ENCODE measurements at regions not wholly inside any gene's neighbourhood (a gene's known extent, or its start where the extent isn't known, plus 50 kb on each side); places are given as distances from the start of the nearest gene placed in this dataset.
"Not testable (repeated sequence)": the region's sequence is repeated elsewhere in the genome, so short reads cannot be mapped to it uniquely, and the experiment has no call there.

DNA sequence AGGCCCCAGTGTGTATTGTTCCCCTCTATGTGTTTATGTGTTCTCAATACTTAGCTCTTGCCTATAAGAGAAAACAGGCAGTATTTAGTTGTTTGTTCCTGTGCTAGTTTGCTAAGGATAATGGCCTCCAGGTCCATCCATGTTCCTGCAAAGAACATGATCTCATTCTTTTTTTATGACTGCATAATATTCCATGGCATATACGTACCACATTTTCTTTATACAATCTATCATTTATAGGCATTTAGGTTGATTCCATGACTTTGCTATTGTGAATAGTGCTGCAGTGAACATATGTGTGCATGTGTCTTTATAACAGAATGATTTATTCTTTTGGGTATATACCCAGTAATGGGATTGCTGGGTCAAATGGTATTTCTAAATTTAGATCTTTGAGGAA, 301.6 kb downstream of the PTGER3 start:
- DNase-seq (ENCODE audit: low read depth in 2 of 3, low spot score in 2 of 3) = not testable (repeated sequence)

DNA sequence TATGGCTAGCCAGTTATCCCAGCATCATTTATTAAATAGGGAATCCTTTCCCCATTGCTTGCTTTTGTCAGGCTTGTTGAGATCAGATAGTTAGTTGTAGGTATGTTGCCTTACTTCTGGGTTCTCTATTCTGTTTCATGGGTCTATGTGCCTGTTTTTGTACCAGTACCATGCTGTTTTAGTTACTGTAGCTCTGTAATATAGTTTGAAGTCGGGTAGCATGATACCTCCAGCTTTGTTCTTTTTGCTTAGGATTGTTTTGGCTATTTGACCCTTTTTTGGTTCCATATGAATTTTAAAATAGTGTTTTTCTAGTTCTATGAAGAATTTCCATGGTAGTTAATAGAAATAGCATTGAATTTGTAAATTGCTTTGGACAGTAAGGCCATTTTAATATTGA, 300.5 kb downstream of the PTGER3 start:
- DNase-seq (ENCODE audit: low read depth in 2 of 3, low spot score in 2 of 3) = not testable (repeated sequence)

DNA sequence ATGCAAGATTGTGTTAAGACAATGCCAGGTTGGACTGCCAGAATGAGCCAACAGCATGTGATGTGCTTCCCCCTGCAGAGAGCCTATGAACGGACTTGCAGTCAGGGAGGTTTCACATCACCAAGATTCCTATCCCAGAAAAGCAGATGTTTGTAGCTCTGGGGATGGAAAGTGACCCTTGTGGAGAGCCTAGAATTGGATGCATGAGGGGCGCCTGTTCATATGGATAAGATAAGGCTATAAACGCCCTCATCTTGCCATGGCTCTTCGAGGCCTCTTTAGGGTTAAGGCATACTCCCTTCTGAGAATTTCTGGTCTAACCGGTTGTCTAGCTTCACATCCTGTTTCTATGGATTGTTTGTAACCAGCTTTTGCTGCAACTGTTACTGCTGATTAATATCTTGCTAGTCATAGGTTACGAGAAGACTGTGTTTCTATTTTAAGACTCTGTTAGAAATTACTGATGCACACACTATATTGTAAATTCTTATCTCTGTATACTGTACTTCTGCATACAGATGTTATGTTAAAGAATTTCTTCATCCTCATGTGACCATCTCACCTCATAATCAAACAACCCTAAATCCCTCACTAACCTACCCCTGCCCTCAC, 295.8 kb downstream of the PTGER3 start:
- DNase-seq (ENCODE audit: low read depth in 2 of 3, low spot score in 2 of 3) = not testable (repeated sequence)

DNA sequence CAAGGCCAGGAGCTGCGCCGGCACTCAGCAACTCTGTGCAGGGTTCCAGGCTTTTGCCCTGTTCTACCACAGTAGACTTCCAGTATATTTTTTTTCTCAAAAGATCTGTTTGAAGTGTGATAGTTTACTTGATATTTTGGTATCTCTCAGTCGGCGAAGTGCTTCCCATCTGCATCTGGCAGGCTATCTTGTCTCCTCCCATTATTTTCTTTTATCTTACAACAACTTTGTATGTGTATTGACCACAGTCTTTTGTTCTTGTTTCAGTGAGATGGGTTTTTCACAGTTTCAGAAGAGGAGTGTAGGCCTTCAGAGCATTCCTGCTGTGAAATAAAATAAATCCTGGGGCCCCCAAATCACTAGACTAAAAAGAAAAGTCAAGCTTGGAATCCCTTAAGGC, 292.9 kb downstream of the PTGER3 start:
- DNase-seq (ENCODE audit: low read depth in 2 of 3, low spot score in 2 of 3) = no peak

DNA sequence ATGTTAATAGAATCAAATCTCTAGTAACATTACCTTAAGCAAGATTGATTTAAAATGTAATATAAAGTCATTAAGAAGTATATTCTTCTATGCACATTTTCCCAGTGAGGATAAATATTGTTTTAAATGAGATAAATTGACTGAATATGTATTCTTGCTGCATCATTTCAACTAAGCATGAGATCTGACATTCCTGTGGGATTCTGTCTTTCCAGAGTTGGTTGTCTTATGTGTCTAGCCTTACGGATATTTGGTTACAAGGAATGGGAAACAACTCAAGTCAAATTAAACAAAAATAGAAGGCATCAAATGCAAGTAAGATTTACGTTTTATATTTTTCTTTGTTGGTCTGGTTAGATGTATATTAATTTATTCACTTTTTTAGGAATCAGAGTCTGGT, 287.5 kb downstream of the PTGER3 start:
- no peak for DNase-seq (ENCODE audit: low read depth in 2 of 3, low spot score in 2 of 3)

DNA sequence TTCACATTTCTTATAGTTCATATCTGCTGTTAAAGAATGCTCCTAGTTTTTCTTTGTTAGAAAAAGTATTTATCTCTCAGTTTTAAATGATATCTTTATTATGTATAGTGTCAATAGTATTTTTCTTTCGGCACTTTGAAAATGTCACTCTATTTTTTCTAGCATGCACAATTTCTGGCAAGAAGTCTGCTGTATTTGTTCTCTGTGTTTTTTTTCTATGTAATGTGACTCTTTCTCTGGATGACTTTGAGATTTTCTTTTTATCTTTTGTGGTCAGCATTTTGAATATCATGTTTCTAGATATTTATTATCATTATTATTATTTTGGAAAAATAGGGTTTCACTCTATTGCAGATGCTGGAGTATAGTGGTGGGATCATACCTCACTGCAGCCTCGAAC, 285.2 kb downstream of the PTGER3 start:
- DNase-seq (ENCODE audit: low read depth in 2 of 3, low spot score in 2 of 3) = no peak

DNA sequence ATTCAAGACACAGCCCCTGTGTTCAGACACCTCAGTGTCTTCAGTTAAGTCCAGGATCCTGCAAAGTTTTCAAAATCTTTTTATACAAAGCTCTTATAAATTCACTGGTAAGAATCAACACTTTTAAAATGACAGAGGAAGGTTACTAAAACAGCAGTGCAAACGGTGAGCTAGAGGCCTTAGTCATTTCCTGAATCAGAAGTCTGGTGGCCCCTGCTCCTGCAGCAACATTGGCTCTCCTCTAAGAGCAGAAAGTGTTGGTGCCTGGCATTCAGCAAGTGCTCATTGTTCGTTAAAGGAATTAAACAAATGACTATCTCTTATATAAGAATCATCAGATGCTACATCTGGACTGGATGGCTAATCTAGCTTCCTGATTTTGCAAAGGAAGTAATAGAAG, 282.9 kb downstream of the PTGER3 start:
- DNase-seq (ENCODE audit: low read depth in 2 of 3, low spot score in 2 of 3) = no peak

DNA sequence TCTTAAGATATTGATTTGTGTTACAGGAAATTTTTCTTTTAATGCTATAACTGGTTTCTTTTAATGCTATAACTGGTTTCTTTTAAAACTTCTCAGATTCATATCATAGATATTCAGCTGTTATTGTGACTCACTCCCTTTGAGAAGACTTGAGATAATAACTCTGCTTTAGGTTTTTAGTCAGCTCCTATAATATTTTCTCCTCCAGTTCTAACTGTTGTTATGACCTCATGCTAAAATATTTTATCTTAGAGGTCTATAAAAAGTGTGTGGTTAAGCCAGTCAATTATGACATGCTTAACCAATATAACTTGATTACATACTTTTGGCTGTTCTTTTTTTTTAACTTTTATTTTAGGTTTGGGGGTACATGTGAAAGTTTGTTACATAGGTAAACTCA, 280.2 kb downstream of the PTGER3 start:
- no peak for DNase-seq (ENCODE audit: low read depth in 2 of 3, low spot score in 2 of 3)

DNA sequence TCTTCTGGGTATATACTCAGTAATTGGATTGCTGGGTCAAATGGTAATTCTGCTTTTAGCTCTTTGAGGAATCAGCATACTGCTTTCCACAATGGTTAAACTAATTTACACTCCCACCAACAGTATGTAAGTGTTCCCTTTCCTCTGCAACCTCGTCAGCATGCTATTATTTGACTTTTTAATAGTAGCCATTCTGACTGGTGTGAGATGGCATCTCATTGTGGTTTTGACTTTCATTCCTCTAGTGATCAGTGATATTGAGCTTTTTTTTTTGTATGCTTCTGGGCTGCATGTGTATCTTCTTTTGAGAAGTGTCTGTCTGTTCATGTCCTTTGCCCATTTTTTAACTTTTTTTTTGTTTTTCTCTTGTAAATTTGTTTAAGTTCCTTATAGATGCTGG, 279.4 kb downstream of the PTGER3 start:
- DNase-seq (ENCODE audit: low read depth in 2 of 3, low spot score in 2 of 3) = no peak

DNA sequence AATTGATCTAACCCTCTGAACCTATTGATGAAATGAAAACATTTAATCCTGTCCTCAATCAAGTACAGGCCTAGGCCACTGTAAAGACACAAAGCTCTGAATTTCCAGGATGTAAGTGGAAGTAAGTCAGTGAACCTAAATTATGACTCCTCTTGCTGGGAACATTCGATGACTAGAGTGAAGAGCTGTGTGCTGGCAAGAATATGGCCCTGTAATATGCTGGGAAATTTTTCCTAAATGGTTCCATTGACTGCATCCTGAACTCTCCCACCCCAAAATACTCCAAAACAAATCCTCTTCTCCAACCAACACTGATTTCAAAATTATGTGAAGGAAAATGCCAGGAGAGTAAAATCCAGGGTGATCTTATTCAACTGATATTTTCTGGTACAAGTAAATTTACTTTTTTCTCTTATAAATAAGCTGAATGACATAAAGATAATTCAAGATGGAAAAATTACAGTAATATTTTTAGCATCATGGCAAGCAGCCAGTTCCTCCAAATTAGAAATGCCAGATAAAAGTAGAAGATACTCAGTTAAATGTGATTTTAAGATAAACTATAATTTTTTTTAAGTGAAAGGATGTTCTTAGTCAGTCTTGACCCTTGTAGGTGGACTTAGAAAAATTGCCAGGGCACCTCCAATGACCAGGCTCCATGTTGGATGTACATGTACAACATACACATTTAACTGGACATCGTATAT, 269.4 kb downstream of the PTGER3 start:
- DNase-seq (ENCODE audit: low read depth in 2 of 3, low spot score in 2 of 3) = no peak

DNA sequence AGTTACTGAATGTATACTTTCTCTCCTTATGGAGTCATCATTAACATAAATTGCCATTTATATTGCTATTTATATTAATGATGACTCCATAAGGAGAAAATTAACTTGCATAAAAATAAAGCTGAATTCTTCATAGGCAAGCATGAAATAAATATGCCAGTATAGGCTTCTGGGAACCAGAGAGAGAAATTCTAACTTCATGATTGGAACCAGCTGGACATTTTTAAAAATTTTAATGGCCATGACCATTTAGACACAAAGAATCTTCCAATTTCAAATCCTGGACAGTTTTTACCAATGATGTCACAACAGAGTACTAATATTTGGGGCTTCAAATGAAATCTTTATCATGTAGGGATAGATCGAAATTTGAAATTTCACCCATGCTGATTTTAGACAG, 268.7 kb downstream of the PTGER3 start:
- DNase-seq (ENCODE audit: low read depth in 2 of 3, low spot score in 2 of 3) = no peak

DNA sequence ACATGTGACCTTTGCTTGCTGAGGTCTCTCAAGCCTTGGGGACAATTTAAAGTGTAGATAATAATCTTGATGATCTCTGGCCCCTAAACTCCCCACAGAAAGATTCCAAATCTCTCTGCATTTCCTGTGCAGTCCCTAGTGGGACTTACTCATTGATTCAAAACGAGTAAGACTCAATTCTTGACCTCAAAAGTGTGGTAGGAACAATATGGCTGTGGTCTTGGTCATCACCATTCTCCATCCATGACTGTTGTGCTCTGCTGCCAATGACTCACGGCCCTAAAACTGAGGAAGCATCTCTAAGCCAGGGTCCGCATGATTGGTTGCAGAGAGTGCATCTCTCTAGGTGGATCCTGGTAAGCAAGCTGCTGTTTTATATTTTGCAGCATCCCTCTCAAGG, 268.0 kb downstream of the PTGER3 start:
- DNase-seq (ENCODE audit: low read depth in 2 of 3, low spot score in 2 of 3) = no peak

DNA sequence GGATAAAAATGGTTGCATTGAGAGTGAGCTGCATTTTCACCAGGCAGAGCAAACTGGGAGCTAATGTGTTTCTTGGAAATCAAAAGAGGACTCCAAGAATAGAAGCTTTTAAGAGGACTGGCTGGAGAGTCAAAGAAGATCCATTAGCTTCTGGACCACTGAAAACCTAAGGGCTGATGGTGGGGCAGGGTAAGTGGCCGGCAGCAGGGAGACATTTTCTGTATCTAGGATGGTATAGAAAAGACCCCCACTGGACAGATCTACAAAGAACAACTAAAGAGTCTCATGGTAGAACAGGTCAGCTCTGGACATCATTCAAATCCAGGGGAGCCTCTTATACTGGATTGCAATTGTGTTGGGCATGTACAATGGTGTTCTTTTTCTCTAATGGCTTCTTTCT, 262.3 kb downstream of the PTGER3 start:
- DNase-seq (ENCODE audit: low read depth in 2 of 3, low spot score in 2 of 3) = no peak

DNA sequence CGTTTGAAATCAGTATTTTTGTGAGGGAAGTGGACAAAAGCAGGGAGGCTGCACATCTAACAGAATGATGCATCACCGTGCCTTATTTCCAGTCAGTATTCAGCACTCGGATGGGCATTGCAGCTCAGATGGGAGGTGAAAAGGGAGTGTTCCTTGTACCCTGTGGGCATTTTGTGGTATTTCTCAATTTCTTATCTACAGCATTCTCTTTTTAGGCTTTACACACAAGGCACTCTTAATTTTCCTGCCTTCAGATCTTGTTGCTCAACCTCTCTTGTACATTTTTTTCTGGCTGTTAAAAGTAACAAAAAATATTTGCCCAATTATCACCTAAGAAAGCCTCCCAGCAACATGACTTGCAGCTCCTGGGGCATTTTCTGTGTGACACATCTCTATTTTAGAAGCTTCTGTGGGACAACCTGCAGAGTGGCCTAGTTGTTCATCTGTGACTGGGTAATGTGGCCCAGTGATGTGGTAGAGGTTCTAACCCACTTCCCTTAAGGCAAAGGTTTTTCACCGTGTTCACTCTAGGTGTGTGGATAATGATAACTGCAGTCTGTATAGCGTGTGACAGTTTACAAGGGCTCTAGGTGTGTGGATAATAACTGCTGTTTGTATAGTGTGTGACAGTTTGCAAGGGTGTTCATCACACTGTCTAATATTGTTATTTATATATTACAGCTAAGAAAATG, 257.2 kb downstream of the PTGER3 start:
- no peak for DNase-seq (ENCODE audit: low read depth in 2 of 3, low spot score in 2 of 3)

DNA sequence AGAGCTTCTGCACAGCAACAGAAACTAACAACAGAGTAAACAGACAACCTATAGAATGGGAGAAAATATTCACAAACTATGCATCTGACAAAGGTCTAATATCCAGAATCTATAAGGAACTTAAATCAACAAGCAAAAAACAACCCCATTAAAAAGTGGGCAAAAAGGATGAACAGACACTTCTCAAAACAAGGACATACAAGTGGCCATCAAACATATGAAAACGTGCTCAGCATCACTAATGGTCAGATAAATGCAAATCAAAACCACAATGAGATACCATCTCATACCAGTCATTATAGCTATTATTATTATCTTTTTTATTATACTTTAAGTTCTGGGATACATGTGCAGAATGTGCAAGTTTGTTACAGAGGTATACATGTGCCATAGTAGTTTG, 252.6 kb downstream of the PTGER3 start:
- DNase-seq (ENCODE audit: low read depth in 2 of 3, low spot score in 2 of 3) = not testable (repeated sequence)

DNA sequence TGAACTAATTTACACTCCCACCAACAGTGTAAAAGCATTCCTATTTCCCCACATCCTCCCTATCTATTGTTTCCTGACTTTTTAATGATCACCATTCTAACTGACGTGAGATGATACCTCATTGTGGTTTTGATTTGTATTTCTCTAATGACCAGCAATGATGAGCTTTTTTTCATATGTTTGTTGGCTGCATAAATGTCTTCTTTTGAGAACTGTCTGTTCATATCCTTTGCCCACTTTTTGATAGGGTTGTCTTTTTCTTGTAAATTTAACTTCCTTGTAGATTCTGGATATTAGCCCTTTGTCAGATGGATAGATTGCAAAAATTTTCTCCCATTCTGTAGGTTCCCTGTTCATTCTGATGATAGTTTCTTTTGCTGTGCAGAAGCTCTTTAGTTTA, 251.3 kb downstream of the PTGER3 start:
- DNase-seq (ENCODE audit: low read depth in 2 of 3, low spot score in 2 of 3) = not testable (repeated sequence)

DNA sequence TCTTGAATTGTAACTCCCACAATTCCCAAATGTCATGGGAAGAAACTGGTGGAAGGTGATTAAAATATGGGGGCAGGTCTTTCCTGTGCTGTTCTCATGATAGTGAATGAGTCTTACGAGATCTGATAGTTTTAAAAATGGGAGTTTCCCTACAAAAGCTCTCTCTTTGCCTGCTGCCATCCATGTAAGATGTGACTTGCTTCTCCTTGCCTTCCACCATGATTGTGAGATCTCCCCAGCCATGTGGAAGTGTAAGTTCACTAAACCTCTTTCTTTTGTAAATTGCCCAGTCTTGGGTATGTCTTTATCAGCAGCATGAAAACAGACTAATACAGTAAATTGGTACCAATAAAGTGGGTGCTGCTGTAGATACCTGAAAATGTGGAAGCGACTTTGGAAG, 245.0 kb downstream of the PTGER3 start:
- DNase-seq (ENCODE audit: low read depth in 2 of 3, low spot score in 2 of 3) = not testable (repeated sequence)

DNA sequence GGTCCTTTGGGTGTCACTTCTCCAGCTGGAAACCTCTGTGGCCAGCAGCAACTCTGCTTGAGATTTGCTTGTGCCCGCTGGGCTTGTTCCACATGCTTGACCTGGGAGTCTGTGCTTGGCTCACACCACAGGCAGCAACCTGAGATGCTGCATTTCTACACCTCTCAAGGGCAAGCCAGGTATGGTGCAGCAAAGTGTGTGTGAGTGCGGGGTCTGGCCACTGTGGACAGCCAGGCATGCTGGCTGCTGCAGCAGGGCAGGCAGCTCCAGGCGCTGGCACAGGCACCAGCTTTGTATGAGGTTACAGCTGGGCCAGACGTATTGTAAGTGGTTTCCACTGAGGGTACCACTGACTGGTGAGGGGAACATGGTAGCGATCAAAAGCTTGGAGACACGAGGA, 242.0 kb downstream of the PTGER3 start:
- no peak for DNase-seq (ENCODE audit: low read depth in 2 of 3, low spot score in 2 of 3)

DNA sequence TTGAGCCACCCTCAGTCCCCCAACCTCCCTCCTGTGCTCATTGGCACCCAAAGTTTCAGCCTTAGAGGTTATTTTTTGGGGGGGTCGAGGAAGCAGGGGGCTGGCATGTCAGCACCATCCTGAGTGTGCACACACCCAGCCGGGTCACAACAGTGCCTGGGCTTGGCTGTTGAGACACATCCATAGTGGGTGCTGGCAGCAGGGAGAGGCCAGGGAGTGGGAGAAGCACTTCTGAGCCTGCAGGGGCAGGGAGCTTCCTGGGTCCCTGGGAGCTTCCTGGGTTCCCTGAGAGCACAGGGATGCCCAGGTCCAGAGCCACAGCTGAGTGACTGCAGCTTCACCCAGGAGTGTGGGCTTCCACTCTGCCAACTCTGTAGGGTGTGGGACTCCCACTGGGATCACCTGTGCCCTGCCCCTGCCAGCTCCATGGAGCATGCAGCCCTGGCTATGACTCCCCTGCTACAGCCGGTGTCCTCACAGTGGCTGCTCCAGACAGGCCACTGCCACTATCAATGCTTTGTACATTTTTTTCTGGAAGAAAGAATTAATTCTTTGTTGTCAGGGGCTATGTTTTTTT, 240.4 kb downstream of the PTGER3 start:
- DNase-seq (ENCODE audit: low read depth in 2 of 3, low spot score in 2 of 3) = no peak

DNA sequence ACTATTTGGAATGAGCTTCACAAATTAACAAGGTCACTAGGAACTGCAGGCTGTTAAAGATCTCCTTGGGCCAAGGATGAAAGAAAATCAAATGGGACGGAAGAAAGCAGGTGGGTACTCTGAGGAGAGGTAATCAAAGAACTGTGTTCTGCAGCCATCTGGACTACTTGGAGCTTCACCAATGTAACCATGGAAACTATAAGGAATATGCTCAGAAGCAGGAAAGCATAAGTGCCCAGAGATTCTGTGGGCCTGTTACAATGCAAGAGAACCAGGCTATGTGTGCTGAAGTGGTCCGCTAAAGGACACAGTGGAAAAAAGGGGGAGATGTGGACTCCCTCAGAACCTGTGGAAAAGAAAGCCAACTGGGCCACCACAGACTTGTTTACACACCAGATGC, 238.5 kb downstream of the PTGER3 start:
- DNase-seq (ENCODE audit: low read depth in 2 of 3, low spot score in 2 of 3) = no peak

DNA sequence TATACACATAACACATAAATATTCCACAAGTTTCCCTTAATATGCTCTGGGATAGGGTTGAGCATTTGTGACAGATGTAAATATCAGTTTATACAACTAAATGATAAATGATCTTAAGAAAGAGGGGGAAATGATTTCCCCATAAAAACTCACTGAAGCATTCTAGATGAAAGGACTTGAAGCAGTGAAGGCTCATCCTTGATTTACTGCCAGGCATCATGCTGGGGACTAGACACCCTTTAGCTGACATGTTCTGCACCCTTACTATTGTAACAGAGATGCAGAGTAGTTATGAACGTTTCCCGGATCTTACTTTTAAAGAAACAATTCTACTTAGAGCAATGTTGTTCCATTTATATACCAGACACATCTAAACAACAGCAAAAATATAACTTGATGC, 235.8 kb downstream of the PTGER3 start:
- DNase-seq (ENCODE audit: low read depth in 2 of 3, low spot score in 2 of 3) = no peak

DNA sequence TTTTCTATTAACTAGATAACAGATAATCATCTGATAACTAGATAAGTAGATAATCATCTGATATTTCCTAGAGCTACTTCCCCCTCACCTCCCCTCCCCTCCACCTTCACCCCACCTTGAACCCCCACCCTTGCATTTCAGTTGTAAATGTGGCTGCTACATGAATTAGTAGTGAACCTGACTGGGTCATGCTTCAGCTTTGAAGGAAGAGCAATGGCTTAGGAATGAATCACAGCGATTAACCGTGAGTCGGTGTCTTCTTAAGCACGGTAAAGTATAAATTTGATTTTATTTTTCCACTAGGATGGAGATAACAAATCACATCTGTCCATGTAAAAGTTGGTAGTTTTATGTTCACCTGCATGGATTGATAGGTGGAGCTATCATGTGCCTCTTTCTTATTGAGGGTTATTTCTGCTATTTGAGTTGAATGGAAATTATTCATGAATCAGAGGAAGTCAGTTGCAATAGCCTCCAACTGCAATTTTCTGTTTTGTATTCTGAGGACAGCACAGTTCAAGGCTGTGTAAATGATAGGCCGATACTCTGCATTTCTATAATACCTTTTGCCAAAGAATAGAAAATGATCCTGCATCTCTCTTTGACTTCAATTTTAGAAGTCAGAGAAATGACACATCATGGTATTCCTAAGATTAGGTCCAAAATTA, 235.0 kb downstream of the PTGER3 start:
- no peak for DNase-seq (ENCODE audit: low read depth in 2 of 3, low spot score in 2 of 3)

Data from activated CD8-positive, alpha-beta memory T cell treated with anti-CD3 and anti-CD28 coated beads for 48 hours (primary cell).